Astrocyte of the spinal cord (primary cell): ENCODE measurements at regions not wholly inside any gene's neighbourhood (a gene's known extent, or its start where the extent isn't known, plus 50 kb on each side); places are given as distances from the start of the nearest gene placed in this dataset.

ENCODE experiments used
- DNase-seq: peaks from one replicate; pipeline ENCODE4 v3.0.0; 2011; ENCODE audit warnings: low read depth, low spot score
- H3K4me3 ChIP-seq: 2 replicates; pipeline ENCODE4 v1.5.1; 2011; ENCODE audit warnings: low read depth, mild to moderate bottlenecking, low read length, moderate library complexity
- in situ Hi-C: cut with HindIII; loops from 2 replicates; pipeline ENCODE4 v1.10.0; 2017; ENCODE audit warnings: low sequenced_read_pairs
- TF ChIP-seq, protein P1 (sequence below): IDR thresholded peaks from 2 replicates; pipeline ENCODE4 v1.5.1; 2012; ENCODE audit warnings: low read depth, mild to moderate bottlenecking, low read length, inconsistent platforms

DNA sequence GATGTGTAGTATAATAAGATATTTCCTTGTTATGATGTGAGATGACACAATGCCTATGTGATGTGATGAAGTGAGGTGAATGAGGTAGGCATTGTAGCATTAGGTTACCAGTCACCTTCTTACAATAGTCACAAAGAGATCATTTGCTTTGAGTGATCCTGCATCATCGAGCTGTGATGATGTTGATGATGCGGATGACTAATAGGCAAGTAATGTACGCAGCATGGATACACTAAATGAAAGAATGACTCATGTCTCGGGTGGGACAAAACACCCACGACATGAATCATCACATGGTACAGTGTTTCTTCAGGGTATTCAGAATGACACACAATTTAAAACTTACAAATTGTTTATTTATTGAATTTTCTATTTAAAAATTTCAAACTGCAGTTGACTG is 806.3 kb upstream of the GJE1 start:
- in situ Hi-C loops, result no loop called here
- peak overlapping the region; percentile 17 for H3K4me3 ChIP-seq
- TF ChIP-seq, protein P1, sequence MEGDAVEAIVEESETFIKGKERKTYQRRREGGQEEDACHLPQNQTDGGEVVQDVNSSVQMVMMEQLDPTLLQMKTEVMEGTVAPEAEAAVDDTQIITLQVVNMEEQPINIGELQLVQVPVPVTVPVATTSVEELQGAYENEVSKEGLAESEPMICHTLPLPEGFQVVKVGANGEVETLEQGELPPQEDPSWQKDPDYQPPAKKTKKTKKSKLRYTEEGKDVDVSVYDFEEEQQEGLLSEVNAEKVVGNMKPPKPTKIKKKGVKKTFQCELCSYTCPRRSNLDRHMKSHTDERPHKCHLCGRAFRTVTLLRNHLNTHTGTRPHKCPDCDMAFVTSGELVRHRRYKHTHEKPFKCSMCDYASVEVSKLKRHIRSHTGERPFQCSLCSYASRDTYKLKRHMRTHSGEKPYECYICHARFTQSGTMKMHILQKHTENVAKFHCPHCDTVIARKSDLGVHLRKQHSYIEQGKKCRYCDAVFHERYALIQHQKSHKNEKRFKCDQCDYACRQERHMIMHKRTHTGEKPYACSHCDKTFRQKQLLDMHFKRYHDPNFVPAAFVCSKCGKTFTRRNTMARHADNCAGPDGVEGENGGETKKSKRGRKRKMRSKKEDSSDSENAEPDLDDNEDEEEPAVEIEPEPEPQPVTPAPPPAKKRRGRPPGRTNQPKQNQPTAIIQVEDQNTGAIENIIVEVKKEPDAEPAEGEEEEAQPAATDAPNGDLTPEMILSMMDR, result no peak
- DNase-seq, result peak; percentile 98

DNA sequence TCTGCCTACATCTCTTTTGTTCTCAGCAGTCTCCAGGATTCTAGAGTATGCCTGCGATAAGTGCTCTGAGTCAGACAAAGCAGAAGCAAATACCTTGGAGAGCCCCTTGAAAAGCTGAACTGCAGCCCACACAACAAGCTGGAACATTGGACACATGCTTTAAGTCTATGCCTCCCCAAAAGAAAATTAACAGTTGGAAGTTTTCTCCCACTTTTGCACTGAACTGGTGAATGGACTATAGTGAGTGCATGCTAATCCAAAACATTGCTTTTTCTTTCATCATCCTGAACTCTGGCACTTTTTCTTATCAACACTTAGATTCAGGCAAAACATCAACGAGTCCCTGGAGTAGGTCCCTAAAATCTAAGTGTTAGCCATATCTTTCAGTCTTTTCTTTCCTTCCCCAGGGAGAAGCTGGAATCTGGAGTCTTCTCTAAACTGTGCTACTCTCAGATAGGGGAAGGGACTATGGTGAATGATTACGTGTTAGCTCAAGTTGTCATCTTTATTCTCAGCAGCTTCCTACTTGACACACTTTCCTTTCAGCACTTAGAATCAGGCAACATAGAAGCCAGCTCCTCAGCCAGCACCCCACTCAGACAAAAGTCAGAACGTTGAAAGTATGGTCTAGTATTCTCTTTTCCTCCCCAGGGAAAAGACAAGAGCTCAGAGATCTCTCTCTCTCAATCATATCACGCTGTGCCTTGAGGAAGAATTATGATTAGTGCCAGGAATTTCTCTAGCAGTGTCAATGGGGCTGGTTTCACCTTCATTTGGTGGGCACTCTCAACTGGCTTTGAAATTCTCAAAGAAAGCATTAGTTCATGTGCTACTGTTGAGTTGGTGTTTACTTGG is 811.0 kb upstream of the GJE1 start:
- TF ChIP-seq, protein P1, result no peak
- H3K4me3 ChIP-seq, result no peak overlapping the region
- peak; percentile 36 for DNase-seq
- in situ Hi-C loops, result no loop called here

DNA sequence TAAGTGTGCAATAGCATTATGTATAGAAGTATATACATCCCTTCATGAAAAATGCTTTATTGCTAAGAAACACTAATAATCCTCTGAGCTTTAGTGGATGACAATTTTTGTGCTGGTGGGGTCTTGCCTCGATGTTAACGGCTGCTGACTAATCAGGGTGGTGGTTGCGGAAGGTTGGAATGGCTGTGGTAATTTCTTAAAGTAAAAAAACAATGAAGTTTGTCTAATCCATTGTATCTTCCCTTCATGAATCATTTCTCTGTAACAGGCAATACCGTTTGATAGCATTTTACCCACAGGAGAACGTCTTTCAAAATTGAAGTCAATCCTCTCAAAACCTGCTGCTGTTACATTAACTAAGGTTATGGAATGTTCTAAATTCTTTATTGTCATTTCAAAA is 816.5 kb upstream of the GJE1 start:
- DNase-seq, result peak; percentile 26
- H3K4me3 ChIP-seq, result no peak overlapping the region
- in situ Hi-C loops, result no loop called here
- TF ChIP-seq, protein P1, result no peak

DNA sequence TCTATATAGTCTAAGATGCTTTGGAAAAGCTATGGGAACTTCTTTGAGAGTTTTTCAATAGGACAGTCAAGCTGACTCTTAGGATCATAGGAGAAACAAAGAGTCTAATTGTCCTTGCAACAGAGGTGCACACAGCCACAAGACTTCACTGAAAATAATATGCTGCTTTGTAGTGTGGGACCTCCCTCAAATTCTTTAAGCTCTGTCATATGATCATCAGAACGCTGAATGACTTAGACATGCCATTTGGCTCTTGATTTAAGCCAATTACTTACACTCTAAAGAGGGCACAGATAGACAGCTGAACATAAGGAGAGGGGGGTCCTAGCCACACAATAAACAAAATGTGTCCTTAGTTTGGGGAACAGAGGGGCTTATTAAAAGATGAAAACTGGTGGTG is 818.7 kb upstream of the GJE1 start:
- TF ChIP-seq, protein P1, result no peak
- no peak for DNase-seq
- in situ Hi-C loops, result no loop called here
- no peak overlapping the region for H3K4me3 ChIP-seq

DNA sequence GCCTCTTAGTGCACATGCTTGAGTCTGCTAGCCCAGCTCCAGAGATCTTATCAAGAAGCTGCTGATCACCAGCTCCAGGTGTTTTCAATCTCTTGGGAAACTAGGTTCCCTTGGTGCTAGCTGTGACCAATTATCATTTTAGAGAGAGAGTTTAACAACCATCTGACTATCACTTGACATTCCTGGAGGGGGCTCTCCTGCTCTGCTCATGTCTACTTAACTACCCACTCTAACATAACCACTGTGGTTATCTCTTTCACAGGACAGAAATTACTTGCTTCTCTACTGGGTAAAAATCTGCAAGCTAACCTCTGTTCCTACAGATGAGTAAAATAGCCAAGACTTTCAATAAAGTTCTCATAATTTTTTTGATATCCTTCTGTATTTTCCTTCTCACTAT is 823.4 kb upstream of the GJE1 start:
- TF ChIP-seq, protein P1, result no peak
- no peak for DNase-seq
- in situ Hi-C loops, result no loop called here
- H3K4me3 ChIP-seq, result no peak overlapping the region

DNA sequence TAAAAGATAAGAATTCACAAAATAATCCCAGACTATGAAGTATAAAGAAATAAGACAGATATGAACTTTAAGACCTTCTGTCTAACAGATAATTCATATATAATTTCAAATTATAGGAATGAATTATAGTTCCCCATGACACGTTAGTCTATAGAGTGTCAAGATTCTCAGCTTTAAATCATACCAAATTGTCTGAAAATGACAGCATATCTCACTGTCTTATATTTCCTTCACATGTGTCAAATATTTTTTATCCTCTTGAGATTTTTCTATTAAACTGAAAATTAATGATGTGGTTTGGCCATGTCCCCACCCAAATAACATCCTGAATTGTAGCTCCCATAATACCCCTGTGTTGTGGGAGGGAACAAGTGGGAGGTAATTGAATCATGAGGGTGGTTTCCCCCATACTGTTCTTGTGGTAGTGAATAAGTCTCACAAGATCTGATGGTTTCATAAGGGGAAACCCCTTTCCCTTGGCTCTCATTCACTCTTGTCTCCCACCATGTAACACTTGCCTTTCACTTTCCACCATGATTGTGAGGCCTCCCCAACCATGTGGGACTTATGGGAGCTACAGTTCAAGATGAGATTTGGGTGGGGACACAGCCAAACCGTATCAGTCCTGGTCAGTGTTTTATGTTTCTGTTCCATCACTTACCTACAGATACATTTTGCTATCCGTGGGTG is 825.3 kb upstream of the GJE1 start:
- TF ChIP-seq, protein P1, result no peak
- DNase-seq, result no peak

More for the DNA sequence above, 825.3 kb upstream of the GJE1 start:
- in situ Hi-C loops, result no loop called here
- no peak overlapping the region for H3K4me3 ChIP-seq
